ENCODE measurements at regions not wholly inside any gene's neighbourhood (a gene's known extent, or its start where the extent isn't known, plus 50 kb on each side); places are given as distances from the start of the nearest gene placed in this dataset.

GRCh38 chr2:240324312-240325015, 111.0 kb upstream of the GPC1 start:
- no peak for DNase-seq

DNA sequence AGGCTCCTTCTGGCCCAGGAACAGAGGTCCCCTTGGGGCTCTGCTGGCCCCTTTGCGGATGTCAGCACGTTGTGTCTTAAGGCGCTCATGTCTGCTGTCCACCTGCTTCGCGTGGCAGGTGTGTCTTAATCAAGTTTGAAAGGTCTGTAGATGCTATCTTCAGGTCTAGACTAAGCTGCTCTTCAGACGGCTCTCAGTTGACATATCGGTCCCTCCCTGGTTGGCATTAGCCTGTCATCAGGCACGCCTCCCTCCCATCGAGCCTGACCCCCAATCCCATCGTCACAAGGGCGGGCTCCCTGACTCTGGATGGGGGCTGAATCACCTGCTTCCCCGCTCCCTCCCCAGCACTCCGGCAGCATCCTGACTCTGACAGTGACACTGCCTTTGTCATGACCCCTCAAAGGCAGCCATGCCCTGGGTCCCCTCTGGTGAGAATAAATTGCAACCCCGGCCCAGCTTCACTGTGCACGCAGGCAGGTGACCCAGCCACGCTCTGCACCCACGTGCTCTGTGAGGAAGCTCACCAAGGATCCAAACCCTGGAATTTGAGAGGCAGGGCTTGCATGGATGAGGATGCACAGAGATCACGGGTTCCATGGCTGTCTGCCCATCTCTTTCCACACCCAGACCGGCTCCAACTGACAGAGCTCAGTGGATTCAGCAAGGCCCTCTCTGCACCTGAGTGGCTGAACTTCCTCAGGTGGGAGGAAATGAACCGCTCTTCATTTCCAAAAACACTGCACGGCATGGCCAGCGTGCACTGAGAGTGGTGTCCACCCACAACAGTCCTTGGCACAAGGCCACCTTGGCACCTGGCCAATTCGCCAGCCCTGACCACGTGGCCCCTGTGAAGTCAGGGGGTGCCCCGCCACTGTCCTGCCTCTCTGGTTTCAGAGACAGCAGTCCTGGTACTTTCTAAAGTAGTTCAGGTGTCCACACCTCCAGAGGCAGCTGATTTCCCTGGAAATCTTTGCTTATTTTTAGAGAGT, 110.2 kb upstream of the GPC1 start:
- DNase-seq = no peak

- DNase-seq = no peak
These were observed 109.2 kb upstream of the GPC1 start for GRCh38 chr2:240326246-240326645.

- no peak for DNase-seq
These were observed 108.6 kb upstream of the GPC1 start for GRCh38 chr2:240326886-240327285.

DNA sequence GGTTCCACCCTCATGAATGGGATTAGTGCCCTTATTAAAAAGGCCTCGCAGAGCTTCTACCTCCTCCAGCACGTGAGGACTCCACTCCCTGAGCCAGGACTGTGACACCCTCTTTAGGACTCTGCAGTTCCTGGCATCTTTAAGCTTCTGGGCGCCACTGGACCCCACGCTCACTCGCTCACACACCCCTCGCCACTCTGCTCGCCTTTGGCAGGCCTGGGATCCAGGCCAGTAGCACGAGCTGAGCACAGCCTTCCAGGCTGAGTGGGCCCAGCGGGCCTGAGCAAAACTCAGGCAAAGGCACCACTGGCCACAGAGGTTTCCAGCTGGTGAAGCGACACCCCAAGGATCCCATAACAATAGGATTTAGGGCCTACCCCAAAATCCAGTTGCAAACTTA, 107.9 kb upstream of the GPC1 start:
- DNase-seq = no peak

- DNase-seq = no peak
These were observed 106.9 kb upstream of the GPC1 start for GRCh38 chr2:240328526-240328925.

DNA sequence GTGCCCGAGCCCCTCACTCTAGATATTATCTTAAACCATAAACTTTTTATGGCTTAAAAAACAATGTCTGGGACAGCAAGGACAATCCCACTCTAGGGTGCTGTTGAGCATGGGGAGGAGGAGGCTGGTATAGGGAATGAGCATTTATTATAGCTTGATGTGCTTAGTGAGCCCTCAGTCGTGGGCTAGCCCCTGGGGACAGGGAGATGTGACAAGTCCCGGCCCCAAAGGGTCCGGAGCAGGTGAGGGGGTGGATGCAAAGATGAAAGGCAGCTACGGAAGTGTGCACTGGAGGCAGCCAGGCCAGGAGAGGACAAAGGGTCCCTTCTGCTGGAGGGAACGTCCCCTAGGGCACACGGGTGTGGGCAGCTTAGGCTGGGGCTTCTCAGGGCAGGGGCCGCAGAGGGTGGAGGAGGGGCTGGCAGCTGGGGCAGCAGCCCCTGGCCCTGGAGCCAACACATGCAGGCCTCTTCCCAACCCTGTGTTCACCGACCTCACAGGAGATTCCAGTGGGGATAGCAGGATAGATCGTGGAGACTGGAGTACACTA, 106.3 kb upstream of the GPC1 start:
- DNase-seq = no peak

GRCh38 chr2:240329778-240330177, 105.7 kb upstream of the GPC1 start:
- no peak for DNase-seq

DNA sequence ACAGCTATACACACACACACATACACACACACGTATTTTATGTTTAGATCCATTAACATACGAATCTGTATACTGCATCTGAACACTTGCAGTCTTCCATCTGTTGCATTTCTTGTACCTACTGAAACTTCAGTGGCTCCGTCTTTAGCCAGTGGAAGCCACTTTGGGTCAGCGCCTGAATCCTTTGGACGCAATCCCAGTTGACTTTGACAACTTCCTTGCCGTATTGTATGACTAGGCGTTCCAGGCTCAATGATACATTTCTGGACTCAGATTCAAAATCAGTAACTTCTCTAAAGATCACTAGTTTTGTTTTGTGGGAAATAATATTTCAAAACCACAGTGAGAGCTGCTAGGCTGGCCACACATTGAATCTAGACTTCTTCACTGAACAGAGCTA, 101.5 kb upstream of the GPC1 start:
- DNase-seq = no peak

GRCh38 chr2:240335061-240335460, 100.4 kb upstream of the GPC1 start:
- DNase-seq = no peak

DNA sequence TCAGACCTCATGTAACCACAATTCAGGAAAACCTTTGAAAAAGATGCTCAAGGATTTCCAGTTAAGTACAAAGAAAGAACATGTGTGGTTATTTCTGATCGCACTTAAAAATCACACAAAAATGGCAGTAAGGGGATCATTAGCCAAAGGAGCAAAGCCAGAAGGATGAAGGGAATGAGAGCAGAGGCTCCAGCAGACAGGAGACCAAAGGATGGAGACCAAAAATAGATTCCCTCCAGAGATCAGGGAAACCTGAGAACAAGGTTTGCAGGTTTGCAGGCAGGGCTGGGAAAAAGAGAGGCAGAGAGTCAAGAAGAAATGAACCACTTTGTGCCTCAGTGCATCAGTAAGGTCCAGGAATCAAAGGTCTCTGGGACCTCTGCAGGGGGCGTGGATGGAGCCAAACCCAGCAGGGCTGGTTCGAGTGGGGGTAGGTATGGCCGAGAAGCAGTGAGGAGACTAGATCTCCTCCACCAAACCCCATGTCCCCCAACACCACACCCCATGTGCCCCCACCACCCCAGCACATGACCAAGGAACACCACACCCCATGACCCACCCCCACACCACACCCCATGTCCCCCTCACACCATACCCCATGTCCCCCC, 98.5 kb upstream of the GPC1 start:
- no peak for DNase-seq

- no peak for DNase-seq
These were observed 97.2 kb upstream of the GPC1 start for GRCh38 chr2:240338274-240338673.

GRCh38 chr2:240339411-240340360, 95.8 kb upstream of the GPC1 start:
- DNase-seq = no peak

GRCh38 chr2:240340361-240340761, 95.1 kb upstream of the GPC1 start:
- no peak for DNase-seq

- no peak for DNase-seq
These were observed 94.4 kb upstream of the GPC1 start for GRCh38 chr2:240341064-240341463.

DNA sequence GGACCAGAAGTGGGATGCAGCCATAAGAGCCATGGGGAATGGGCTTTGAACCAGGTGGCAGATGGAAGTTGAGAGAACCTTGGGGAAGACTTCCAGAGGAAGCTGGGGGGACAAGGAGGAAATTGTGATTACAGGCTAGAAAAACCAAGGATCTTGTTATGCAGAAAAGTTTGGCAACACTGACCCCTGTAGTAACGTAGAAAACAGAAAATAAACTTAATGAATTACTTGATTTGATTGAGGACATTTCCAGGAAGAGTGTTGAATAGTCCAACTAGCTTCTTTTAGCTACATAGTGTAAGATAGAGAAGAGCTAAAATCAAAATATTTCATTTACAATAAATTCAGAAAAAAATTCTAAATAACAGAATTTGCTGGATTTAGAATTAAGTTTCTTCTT, 91.9 kb upstream of the GPC1 start:
- DNase-seq = no peak

GRCh38 chr2:240344904-240345303, 90.6 kb upstream of the GPC1 start:
- DNase-seq = no peak

DNA sequence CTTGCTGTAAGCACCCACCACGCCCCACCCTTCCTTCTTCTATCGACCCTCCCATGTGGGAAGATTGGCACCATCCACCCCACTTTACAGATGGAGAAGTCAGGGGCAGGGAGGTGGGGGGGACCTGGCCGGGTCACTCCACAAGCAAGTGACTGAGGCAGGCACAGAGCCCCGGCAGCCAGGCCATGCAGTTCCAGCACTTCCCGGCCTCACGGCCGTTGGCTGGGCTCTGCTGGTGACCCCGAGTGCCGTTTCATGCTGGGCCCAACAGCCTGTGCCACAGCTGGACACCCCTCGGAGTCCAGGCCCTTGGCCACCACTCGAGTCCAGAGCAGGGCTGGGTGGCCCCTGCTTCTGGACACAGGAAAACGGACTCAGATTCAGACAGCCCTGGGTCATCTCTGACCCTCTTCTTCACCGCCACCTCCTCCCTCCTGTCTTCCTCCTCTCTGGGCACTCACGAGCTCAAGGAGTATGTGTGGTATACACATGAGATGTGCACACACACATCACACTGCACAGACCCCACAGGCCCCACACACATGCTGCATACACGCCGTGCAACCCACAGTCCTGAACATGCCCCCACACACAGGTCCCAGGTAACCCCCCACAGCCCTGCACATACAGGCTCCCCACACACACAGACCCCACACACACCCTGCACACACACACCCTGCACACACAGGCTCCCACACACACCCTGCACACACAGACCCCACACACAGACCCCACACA, 89.3 kb upstream of the GPC1 start:
- DNase-seq = no peak

- DNase-seq = no peak
These were observed 88.6 kb upstream of the GPC1 start for GRCh38 chr2:240346753-240347372.

- DNase-seq = no peak
These were observed 88.0 kb upstream of the GPC1 start for GRCh38 chr2:240347373-240347940.
